GM13976 (cell line): ENCODE measurements at regions not wholly inside any gene's neighbourhood (a gene's known extent, or its start where the extent isn't known, plus 50 kb on each side); places are given as distances from the start of the nearest gene placed in this dataset.
"Not testable (repeated sequence)": the region's sequence is repeated elsewhere in the genome, so short reads cannot be mapped to it uniquely, and the experiment has no call there.

Experiments
- DNase-seq: peaks from one replicate; pipeline ENCODE4 v3.0.0; 2012; ENCODE audit warnings: low spot score
- in situ Hi-C: fragments of 300-500 bp; cut with MboI; formaldehyde crosslinking; loops from one replicate; pipeline ENCODE4 v1.12.0; 2022; ENCODE audit warnings: low sequenced_read_pairs, mixed read lengths, inconsistent platforms; ENCODE audit not compliant: unreplicated experiment
- TF ChIP-seq, protein P1 (sequence below): IDR thresholded peaks from 2 replicates; pipeline ENCODE4 v1.5.1; 2012; ENCODE audit warnings: borderline replicate concordance, mild to moderate bottlenecking; ENCODE audit not compliant: insufficient read depth; ENCODE audit errors: extremely low read depth, missing control alignments, control extremely low read depth

DNA sequence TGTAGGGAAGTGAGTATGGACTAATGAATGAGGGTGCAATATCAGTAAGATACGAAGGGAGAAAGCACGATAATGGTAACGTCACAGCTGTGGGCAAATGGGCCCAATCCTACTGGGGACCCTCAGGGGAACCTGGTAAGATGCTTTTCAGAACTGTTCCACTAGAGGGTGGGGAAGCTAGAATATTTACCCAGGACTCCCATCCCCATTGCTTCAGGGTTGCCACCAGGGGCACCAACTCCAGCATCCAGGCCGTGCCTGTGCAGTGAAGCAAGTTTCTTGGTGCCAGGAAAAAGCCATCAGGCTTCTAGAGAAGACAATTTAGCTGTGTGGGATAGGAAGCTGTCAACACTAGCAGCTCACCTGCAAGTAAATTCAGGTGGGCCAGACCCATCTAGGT lies 409.3 kb downstream of the AGTPBP1 start:
- DNase-seq, result no peak
- TF ChIP-seq, protein P1, sequence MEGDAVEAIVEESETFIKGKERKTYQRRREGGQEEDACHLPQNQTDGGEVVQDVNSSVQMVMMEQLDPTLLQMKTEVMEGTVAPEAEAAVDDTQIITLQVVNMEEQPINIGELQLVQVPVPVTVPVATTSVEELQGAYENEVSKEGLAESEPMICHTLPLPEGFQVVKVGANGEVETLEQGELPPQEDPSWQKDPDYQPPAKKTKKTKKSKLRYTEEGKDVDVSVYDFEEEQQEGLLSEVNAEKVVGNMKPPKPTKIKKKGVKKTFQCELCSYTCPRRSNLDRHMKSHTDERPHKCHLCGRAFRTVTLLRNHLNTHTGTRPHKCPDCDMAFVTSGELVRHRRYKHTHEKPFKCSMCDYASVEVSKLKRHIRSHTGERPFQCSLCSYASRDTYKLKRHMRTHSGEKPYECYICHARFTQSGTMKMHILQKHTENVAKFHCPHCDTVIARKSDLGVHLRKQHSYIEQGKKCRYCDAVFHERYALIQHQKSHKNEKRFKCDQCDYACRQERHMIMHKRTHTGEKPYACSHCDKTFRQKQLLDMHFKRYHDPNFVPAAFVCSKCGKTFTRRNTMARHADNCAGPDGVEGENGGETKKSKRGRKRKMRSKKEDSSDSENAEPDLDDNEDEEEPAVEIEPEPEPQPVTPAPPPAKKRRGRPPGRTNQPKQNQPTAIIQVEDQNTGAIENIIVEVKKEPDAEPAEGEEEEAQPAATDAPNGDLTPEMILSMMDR, result no peak
- in situ Hi-C loops, result no loop called here

DNA sequence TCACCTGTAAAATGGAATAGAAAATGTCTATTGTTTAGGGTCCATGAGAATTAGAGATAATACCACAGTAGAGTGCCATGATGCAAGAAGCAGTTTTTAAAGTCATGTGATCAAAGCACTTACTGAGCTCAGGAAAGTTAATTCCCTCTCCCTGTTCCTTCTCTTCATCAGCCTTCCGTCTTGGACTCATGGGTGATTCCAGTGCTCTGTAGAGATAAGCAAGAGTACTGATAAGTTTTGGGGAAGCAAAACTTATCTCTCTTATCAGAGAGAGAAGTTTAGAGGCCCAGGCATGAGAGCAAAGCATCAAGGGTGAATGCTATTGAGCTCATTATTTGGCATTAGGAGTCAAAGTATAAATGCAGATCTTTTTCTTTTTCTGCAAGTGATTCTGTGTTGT lies 410.1 kb downstream of the AGTPBP1 start:
- TF ChIP-seq, protein P1, result no peak

DNA sequence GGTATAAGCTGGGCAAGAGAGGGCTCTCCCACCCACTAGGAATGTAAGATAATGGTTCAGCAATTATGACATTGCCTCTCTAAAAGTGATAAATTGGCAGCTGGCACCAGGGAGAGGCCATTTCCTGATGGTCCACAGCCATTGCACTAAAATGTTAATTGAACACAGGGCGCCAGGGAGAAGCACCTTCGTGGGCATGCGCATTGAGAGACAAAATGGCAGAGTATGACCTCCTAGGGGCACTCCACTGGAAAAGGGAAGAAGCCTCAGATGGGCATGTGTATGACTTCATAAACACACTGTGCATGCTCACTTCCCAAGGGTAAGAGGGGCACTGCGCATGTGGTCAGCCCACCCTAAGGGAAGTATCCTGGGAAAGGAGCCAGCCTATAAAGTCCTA lies 419.2 kb downstream of the AGTPBP1 start:
- in situ Hi-C loops, result no loop called here
- TF ChIP-seq, protein P1, result no peak
- no peak for DNase-seq

More for the DNA sequence above, 410.1 kb downstream of the AGTPBP1 start:
- in situ Hi-C loops, result no loop called here
- DNase-seq, result no peak

DNA sequence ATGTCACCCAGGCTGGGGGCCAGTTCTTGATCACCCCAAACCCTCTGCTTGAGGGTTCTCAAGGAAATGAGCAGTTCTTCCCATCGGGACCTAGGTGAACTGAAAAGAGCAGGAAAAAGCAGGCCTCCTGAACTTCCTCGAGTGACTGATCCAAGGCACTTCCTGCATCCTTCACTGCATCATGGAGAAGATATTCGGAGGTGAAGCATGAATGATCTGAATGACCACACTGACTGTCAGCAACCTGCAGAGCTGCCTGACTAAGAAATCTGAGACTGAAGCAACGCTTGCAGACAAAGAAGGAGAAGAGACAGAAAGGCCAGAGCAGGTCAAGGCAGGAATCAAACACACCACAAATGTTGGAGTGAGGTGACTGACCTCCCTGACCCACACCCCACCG lies 420.2 kb downstream of the AGTPBP1 start:
- no peak for DNase-seq
- in situ Hi-C loops, result no loop called here
- TF ChIP-seq, protein P1, result no peak

DNA sequence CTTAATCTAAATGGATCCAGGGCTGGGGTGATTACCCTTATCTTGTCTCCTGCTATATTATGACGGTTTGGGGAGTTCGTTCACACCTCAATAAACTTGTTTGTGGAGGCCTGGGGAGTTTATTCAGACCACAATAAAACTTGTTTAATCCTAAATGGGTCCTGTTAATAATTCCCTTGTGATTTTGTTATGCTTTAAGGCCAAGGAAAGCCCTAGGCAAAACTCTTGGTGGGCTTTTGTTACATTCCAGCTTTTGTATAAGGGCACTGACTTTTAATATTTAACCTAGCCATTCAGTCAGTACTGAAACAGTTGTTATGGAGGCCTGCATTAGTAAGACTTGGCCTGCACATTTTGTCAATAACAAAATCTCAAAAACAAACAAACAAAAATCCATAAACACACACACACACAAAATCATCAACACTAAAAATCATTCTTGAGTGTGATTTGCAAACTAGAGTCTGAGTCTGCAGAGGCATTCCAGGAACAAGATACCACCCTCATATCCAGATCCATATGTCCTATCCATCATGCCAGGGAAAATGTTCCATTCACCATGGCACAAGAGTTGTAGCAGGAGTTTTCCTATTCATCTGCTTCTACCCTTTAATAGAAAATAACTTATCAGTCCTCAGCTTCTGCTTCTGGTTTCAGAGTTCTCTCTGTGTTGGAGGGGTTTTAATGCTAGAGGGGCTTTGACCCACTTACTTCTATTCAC lies 421.7 kb downstream of the AGTPBP1 start:
- TF ChIP-seq, protein P1, result no peak
- in situ Hi-C loops, result no loop called here
- no peak for DNase-seq

DNA sequence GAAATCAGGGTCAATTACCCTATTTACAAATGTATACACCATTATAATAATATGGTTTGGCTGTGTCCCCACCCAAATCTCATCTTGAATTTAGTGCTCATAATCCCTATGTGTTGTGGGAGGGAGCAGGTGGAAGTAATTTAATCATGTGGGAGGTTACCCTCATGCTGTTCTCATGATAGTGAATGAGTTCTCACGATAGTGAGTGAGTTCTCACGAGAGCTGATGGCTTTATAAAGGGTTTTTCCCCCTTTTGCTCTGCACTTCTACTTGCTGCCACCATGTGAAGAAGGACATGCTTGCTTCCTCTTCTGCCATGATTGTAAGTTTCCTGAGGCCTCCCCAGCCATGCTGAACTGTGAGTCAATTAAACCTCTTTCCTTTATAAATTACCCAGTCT lies 426.2 kb downstream of the AGTPBP1 start:
- in situ Hi-C loops, result not testable (repeated sequence)

DNA sequence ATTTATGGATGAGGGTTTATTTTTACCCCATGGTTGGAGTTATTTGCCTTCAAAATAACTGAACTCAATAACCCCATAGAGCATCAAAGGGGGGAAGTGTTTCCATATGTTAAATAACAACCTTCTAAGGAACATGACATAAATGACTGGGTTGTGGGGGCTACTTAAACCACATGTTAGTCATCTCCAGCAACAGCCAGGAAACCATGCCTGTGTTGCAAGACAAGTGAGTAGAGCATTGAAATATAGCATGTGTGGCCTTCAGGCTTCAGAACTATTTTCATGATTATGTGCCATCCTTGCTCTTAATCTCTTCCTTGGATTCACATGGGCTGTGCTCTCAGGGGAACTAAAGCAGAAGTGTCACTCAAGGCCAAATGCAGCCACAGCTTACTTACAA lies 431.2 kb downstream of the AGTPBP1 start:
- TF ChIP-seq, protein P1, result no peak
- in situ Hi-C loops, result no loop called here
- no peak for DNase-seq

More for the DNA sequence above, 426.2 kb downstream of the AGTPBP1 start:
- not testable (repeated sequence) for DNase-seq
